H9 (cell line): ENCODE measurements at regions not wholly inside any gene's neighbourhood (a gene's known extent, or its start where the extent isn't known, plus 50 kb on each side); places are given as distances from the start of the nearest gene placed in this dataset.

Source experiments
- DNase-seq: peaks from one replicate; pipeline ENCODE4 v3.0.0-alpha.2; 2017
- H2AFZ ChIP-seq: one replicate; pipeline ENCODE4 v1.6.1; 2013; ENCODE audit warnings: mild to moderate bottlenecking, low read length, control low read depth, moderate library complexity
- H2AK5ac ChIP-seq: 2 replicates; pipeline ENCODE4 v1.6.1; 2013; ENCODE audit warnings: low read length, control low read depth, mixed read lengths; ENCODE audit not compliant: insufficient read length
- H2BK120ac ChIP-seq: one replicate; pipeline ENCODE4 v1.6.1; 2013; ENCODE audit warnings: low read depth, mild to moderate bottlenecking, low read length, control low read depth, inconsistent platforms; ENCODE audit not compliant: poor library complexity, severe bottlenecking
- H2BK12ac ChIP-seq: 2 replicates; pipeline ENCODE4 v1.6.1; 2013; ENCODE audit warnings: low read length, control low read depth, mixed read lengths, low read depth; ENCODE audit not compliant: insufficient read length
- H2BK15ac ChIP-seq: 2 replicates; pipeline ENCODE4 v1.6.1; 2013; ENCODE audit warnings: low read depth, low read length, control low read depth
- H2BK20ac ChIP-seq: one replicate; pipeline ENCODE4 v1.6.1; 2013; ENCODE audit warnings: low read depth, mild to moderate bottlenecking, low read length, control low read depth, inconsistent platforms; ENCODE audit not compliant: poor library complexity, severe bottlenecking
- H2BK5ac ChIP-seq: 2 replicates; pipeline ENCODE4 v1.6.1; 2013; ENCODE audit warnings: low read length, control low read depth, mixed read lengths; ENCODE audit not compliant: insufficient read length
- H3K14ac ChIP-seq: 2 replicates; pipeline ENCODE4 v1.6.1; 2013; ENCODE audit warnings: low read length, control low read depth; ENCODE audit not compliant: insufficient read depth
- H3K18ac ChIP-seq: 2 replicates; pipeline ENCODE4 v1.6.1; 2013; ENCODE audit warnings: low read depth, mild to moderate bottlenecking, mixed read lengths, low read length, control low read depth; ENCODE audit not compliant: insufficient read length
- H3K23ac ChIP-seq: 2 replicates; pipeline ENCODE4 v1.6.1; 2013; ENCODE audit warnings: low read length, control low read depth, mixed read lengths, low read depth; ENCODE audit not compliant: insufficient read length
- H3K23me2 ChIP-seq: 2 replicates; pipeline ENCODE4 v1.6.1; 2013; ENCODE audit warnings: low read depth, mild to moderate bottlenecking, mixed read lengths, low read length, control low read depth; ENCODE audit not compliant: insufficient read length, poor library complexity, severe bottlenecking
- H3K27ac ChIP-seq: 2 replicates; pipeline ENCODE4 v1.5.1; 2013; ENCODE audit warnings: low read length, control low read depth, mixed read lengths, low read depth; ENCODE audit not compliant: insufficient read length
- H3K27me3 ChIP-seq: 2 replicates; pipeline ENCODE4 v1.6.1; 2013; ENCODE audit warnings: low read length, control low read depth, inconsistent platforms; ENCODE audit not compliant: insufficient read depth
- H3K4ac ChIP-seq: 2 replicates; pipeline ENCODE4 v1.6.1; 2013; ENCODE audit warnings: low read depth, mild to moderate bottlenecking, control low read depth, inconsistent platforms, low read length, moderate library complexity
- H3K4me1 ChIP-seq: 2 replicates; pipeline ENCODE4 v1.6.1; 2013; ENCODE audit warnings: low read length, control low read depth, inconsistent platforms; ENCODE audit not compliant: insufficient read depth
- H3K4me2 ChIP-seq: 2 replicates; pipeline ENCODE4 v1.6.1; 2013; ENCODE audit warnings: low read length, control low read depth, mixed read lengths; ENCODE audit not compliant: insufficient read length, insufficient read depth
- H3K56ac ChIP-seq: 2 replicates; pipeline ENCODE4 v1.6.1; 2013; ENCODE audit warnings: low read depth, mild to moderate bottlenecking, mixed read lengths, low read length, control low read depth; ENCODE audit not compliant: insufficient read length
- H3K79me1 ChIP-seq: 2 replicates; pipeline ENCODE4 v1.6.1; 2013; ENCODE audit warnings: low read depth, mild to moderate bottlenecking, moderate library complexity, low read length, control low read depth, inconsistent platforms; ENCODE audit not compliant: insufficient read depth, poor library complexity, severe bottlenecking
- H3K79me2 ChIP-seq: 2 replicates; pipeline ENCODE4 v1.6.1; 2013; ENCODE audit warnings: low read length, control low read depth, inconsistent platforms; ENCODE audit not compliant: insufficient read depth
- H3K9ac ChIP-seq: 2 replicates; pipeline ENCODE4 v1.6.1; 2013; ENCODE audit warnings: low read length, control low read depth, mixed read lengths; ENCODE audit not compliant: insufficient read length; ENCODE audit errors: extremely low read depth
- H3K9me3 ChIP-seq: one replicate; pipeline ENCODE4 v1.6.1; 2013; ENCODE audit warnings: low read depth, low read length, inconsistent platforms; ENCODE audit not compliant: control insufficient read depth
- H3T11ph ChIP-seq: one replicate; pipeline ENCODE4 v1.6.1; 2013; ENCODE audit warnings: mild to moderate bottlenecking, low read length, control low read depth, inconsistent platforms
- H4K20me1 ChIP-seq: one replicate; pipeline ENCODE4 v1.6.1; 2013; ENCODE audit not compliant: control insufficient read depth, insufficient read length, insufficient read depth
- H4K5ac ChIP-seq: 2 replicates; pipeline ENCODE4 v1.6.1; 2013; ENCODE audit warnings: low read depth, mild to moderate bottlenecking, mixed read lengths, low read length, control low read depth; ENCODE audit not compliant: insufficient read length
- H4K8ac ChIP-seq: replicated peaks from 2 replicates; pipeline ENCODE4 v1.6.1; 2013; ENCODE audit warnings: low read length, control low read depth, mixed read lengths, low read depth; ENCODE audit not compliant: insufficient read length
- H4K91ac ChIP-seq: 2 replicates; pipeline ENCODE4 v1.6.1; 2013; ENCODE audit warnings: low read depth, mild to moderate bottlenecking, moderate library complexity, mixed read lengths, low read length, control low read depth; ENCODE audit not compliant: insufficient read length
- H3K27ac Mint-ChIP-seq, 3 experiments: 2 replicates in 2 of 3; 3 replicates in 1 of 3; pipeline ENCODE4 v1.8.0; 2020 to 2021; ENCODE audit warnings: mixed read lengths in 3 of 3, mild to moderate bottlenecking in 1 of 3, moderate library complexity in 1 of 3
- H3K27me3 Mint-ChIP-seq: 2 replicates; pipeline ENCODE4 v1.8.0; 2021; ENCODE audit warnings: low read depth, mild to moderate bottlenecking, moderate library complexity, mixed read lengths
- H3K36me3 Mint-ChIP-seq, 3 experiments: 2 replicates in 2 of 3; 3 replicates in 1 of 3; pipeline ENCODE4 v1.8.0; 2020 to 2021; ENCODE audit warnings: low read depth in 3 of 3, mixed read lengths in 3 of 3; ENCODE audit not compliant: insufficient read depth in 1 of 3
- H3K4me1 Mint-ChIP-seq, 2 experiments: 2 replicates each; pipeline ENCODE4 v1.8.0; 2020; ENCODE audit warnings: mixed read lengths in 2 of 2
- H3K4me3 Mint-ChIP-seq, 2 experiments: 2 replicates in 1 of 2; 3 replicates in 1 of 2; pipeline ENCODE4 v1.8.0; 2020 to 2021; ENCODE audit warnings: mild to moderate bottlenecking in 2 of 2, mixed read lengths in 2 of 2, moderate library complexity in 1 of 2
- H3K9me3 Mint-ChIP-seq, 2 experiments: 2 replicates in 1 of 2; 3 replicates in 1 of 2; pipeline ENCODE4 v1.8.0; 2020; ENCODE audit warnings: mild to moderate bottlenecking in 2 of 2, mixed read lengths in 2 of 2, moderate library complexity in 1 of 2
- CTCF ChIP-seq: fragments of 200-600 bp; sonication (generic); conservative IDR thresholded peaks from 3 replicates; pipeline ENCODE4 v1.8.0; 2021; ENCODE audit warnings: antibody characterized with exemption, mild to moderate bottlenecking
- WGBS: extraction: QIAGEN DNeasy Blood & Tissue Kit; methylation state at CpG from one replicate; pipeline ENCODE4 v1.1.7; 2013; ENCODE audit warnings: missing lambda C conversion rate, low lambda C conversion rate, mixed read lengths; ENCODE audit not compliant: insufficient read length; ENCODE audit errors: extremely low coverage; 5-methylcytosine and 5-hydroxymethylcytosine counted together

- no peaks in the 10 kb centered on the region for H3K23me2 ChIP-seq
- H3K9ac ChIP-seq = no peak overlapping the region
Observed at GRCh38 chr18:77548790-77549420, 299.3 kb downstream of the GALR1 start.

More at GRCh38 chr18:77548790-77549420, 299.3 kb downstream of the GALR1 start:
- no peak overlapping the region for H2BK20ac ChIP-seq
- H3K27ac ChIP-seq = no peak overlapping the region
- H2BK12ac ChIP-seq = no peak overlapping the region
- WGBS = no CpG with 5 or more reads among the region's 8 CpGs
- H3K18ac ChIP-seq = no peak overlapping the region
- H3K79me2 ChIP-seq = no peaks in the 10 kb centered on the region
- no peak overlapping the region for H4K5ac ChIP-seq
- no peaks in the 10 kb centered on the region for H3K4me1 Mint-ChIP-seq
- no peaks in the 10 kb centered on the region for H3K79me1 ChIP-seq
- no peaks in the 10 kb centered on the region for H3K27me3 ChIP-seq
- H4K20me1 ChIP-seq = no peaks in the 10 kb centered on the region
- no peak overlapping the region for H4K8ac ChIP-seq
- no peak overlapping the region for H4K91ac ChIP-seq
- H3K4me3 Mint-ChIP-seq = no peak overlapping the region
- no peak overlapping the region for H3K23ac ChIP-seq
- no peak overlapping the region for H2BK5ac ChIP-seq
- peak overlapping the region in 2 of 3 experiments; percentile 37 to 50; a peak in 4 of 7 replicates for H3K27ac Mint-ChIP-seq
- no peak overlapping the region for H3K4me2 ChIP-seq
- no peaks in the 10 kb centered on the region for H3K4me1 ChIP-seq
- no peak for TF ChIP-seq CTCF
- H3K9me3 ChIP-seq = no peaks in the 10 kb centered on the region
- no peak overlapping the region for H3K56ac ChIP-seq
- no peak overlapping the region for H2BK15ac ChIP-seq
- H3K4ac ChIP-seq = no peak overlapping the region
- no peak for DNase-seq
- no peaks in the 10 kb centered on the region for H3K36me3 Mint-ChIP-seq
- no peak overlapping the region for H2AFZ ChIP-seq
- H3T11ph ChIP-seq = no peak overlapping the region
- H3K9me3 Mint-ChIP-seq = no peaks in the 10 kb centered on the region; a peak in 1 of 5 replicates
- no peak overlapping the region for H2AK5ac ChIP-seq
- H2BK120ac ChIP-seq = no peak overlapping the region
- H3K27me3 Mint-ChIP-seq = no peaks in the 10 kb centered on the region
- peak overlapping the region; percentile 1; the same call in 1 of the 2 replicates for H3K14ac ChIP-seq
